Endothelial cell of umbilical vein (primary cell): ENCODE measurements at regions not wholly inside any gene's neighbourhood (a gene's known extent, or its start where the extent isn't known, plus 50 kb on each side); places are given as distances from the start of the nearest gene placed in this dataset.

Source experiments
- BruUV-seq: library from RNA; stranded (reverse); fragments of 400-500 nt; replicated peaks from 2 replicates; lab custom pipeline; 2021; lab: Mats Ljungman, UMichigan
- CTCF ChIA-PET: fragments of 300-600, 350-600 bp; sonication (Branson Sonifier 250); formaldehyde crosslinking; loops from one replicate; lab custom pipeline; 2021; ENCODE audit warnings: antibody characterized with exemption, inconsistent platforms; lab: Charles Lee
- POLR2A ChIA-PET: fragments of 300-600, 350-600 bp; sonication (Branson Sonifier 250); formaldehyde crosslinking; loops from one replicate; lab custom pipeline; 2021; ENCODE audit warnings: antibody characterized with exemption, inconsistent platforms; lab: Charles Lee
- DNase-seq: peaks from one replicate; pipeline ENCODE4 v3.0.0-alpha.2; 2011; ENCODE audit warnings: low read depth, low spot score
- FAIRE-seq: peaks from 2 replicates; lab custom pipeline; 2011; peaks lifted over from hg19 to GRCh38; lab: Jason Lieb, UNC
- H2AFZ ChIP-seq: 2 replicates; pipeline ENCODE4 v1.6.0; 2012; ENCODE audit warnings: low read depth, low read length, control low read depth, inconsistent platforms
- H3K27ac ChIP-seq: 2 replicates; pipeline ENCODE4 v1.5.1; 2011; ENCODE audit warnings: low read depth, mild to moderate bottlenecking, control low read depth, low read length, moderate library complexity; ENCODE audit not compliant: insufficient read depth
- H3K27me3 ChIP-seq, 2 experiments: 2 replicates each; pipeline versions ENCODE4 v1.6.0 to v1.6.1; 2011; ENCODE audit warnings: low read length in 2 of 2, mixed read lengths in 1 of 2; ENCODE audit not compliant: control insufficient read depth in 2 of 2, insufficient read depth in 2 of 2
- H3K36me3 ChIP-seq, 2 experiments: 2 replicates in 1 of 2; 3 replicates in 1 of 2; pipeline ENCODE4 v1.5.1; 2011; ENCODE audit warnings: low read length in 2 of 2, mild to moderate bottlenecking in 1 of 2, moderate library complexity in 1 of 2; ENCODE audit not compliant: control insufficient read depth in 2 of 2, insufficient read depth in 2 of 2; ENCODE audit errors: extremely low read depth in 1 of 2
- H3K4me1 ChIP-seq: 3 replicates; pipeline ENCODE4 v1.5.1; 2011; ENCODE audit warnings: mild to moderate bottlenecking, low read length; ENCODE audit not compliant: control insufficient read depth, insufficient read depth; ENCODE audit errors: extremely low read depth
- H3K4me2 ChIP-seq: 2 replicates; pipeline ENCODE4 v1.6.1; 2011; ENCODE audit warnings: low read length, control low read depth, mixed read lengths; ENCODE audit not compliant: insufficient read depth
- H3K4me3 ChIP-seq, 3 experiments: fragments of 200-600 bp in 1 of 3; sonication (generic), shearing (Covaris generic) in 1 of 3; replicated peaks in 1 of 3; 2 replicates each; pipeline ENCODE4 v1.5.1; 2011 to 2016; ENCODE audit warnings: control low read depth in 3 of 3, low read length in 3 of 3, mild to moderate bottlenecking in 2 of 3, inconsistent platforms in 1 of 3, low read depth in 1 of 3, moderate library complexity in 1 of 3; ENCODE audit not compliant: insufficient read depth in 1 of 3
- H3K79me2 ChIP-seq: 2 replicates; pipeline ENCODE4 v1.6.0; 2012; ENCODE audit warnings: low read length, inconsistent platforms; ENCODE audit not compliant: control insufficient read depth, insufficient read depth
- H3K9ac ChIP-seq: replicated peaks from 2 replicates; pipeline ENCODE3; 2011; ENCODE audit warnings: low read length, control low read depth; ENCODE audit not compliant: insufficient read depth; ENCODE audit errors: extremely low read depth
- H3K9me1 ChIP-seq: replicated peaks from 3 replicates; pipeline ENCODE4 v1.6.0; 2011; ENCODE audit warnings: mild to moderate bottlenecking, low read length; ENCODE audit not compliant: control insufficient read depth, insufficient read depth; ENCODE audit errors: extremely low read depth
- H3K9me3 ChIP-seq: replicated peaks from 2 replicates; pipeline ENCODE4 v1.5.1; 2012; ENCODE audit warnings: low read length, inconsistent platforms; ENCODE audit not compliant: control insufficient read depth, insufficient read depth
- H4K20me1 ChIP-seq: replicated peaks from 2 replicates; pipeline ENCODE3; 2011; ENCODE audit warnings: mild to moderate bottlenecking, low read length; ENCODE audit not compliant: control insufficient read depth, insufficient read depth; ENCODE audit errors: extremely low read depth
- CTCF ChIP-seq, 2 donors: IDR thresholded peaks; 1 replicate in 1 of 2; 2 replicates in 1 of 2; pipeline ENCODE4 v1.5.1; 2011; ENCODE audit warnings: low read length in 2 of 2, mild to moderate bottlenecking in 2 of 2, moderate library complexity in 2 of 2, control low read depth in 1 of 2, inconsistent platforms in 1 of 2, low read depth in 1 of 2; ENCODE audit not compliant: insufficient read depth in 1 of 2; ENCODE audit errors: extremely low read depth in 1 of 2
- EZH2 ChIP-seq: IDR thresholded peaks from 2 replicates; pipeline ENCODE4 v1.6.1; 2012; ENCODE audit warnings: borderline replicate concordance, low read depth, mild to moderate bottlenecking, moderate library complexity, low read length, inconsistent platforms; ENCODE audit not compliant: severe bottlenecking
- FOS ChIP-seq: IDR thresholded peaks from 2 replicates; pipeline ENCODE4 v1.6.1; 2011; ENCODE audit warnings: mild to moderate bottlenecking, low read length, moderate library complexity, borderline replicate concordance; ENCODE audit not compliant: insufficient read depth
- GATA2 ChIP-seq: IDR thresholded peaks from 2 replicates; pipeline ENCODE4 v1.7.0; 2011; ENCODE audit warnings: low read depth, mild to moderate bottlenecking, moderate library complexity, mixed read lengths, low read length; ENCODE audit not compliant: insufficient read length, insufficient read depth
- JUN ChIP-seq: IDR thresholded peaks from 2 replicates; pipeline ENCODE4 v1.6.1; 2011; ENCODE audit warnings: borderline replicate concordance, low read depth; ENCODE audit not compliant: insufficient read length, insufficient read depth
- MAX ChIP-seq: IDR thresholded peaks from 2 replicates; pipeline ENCODE4 v1.6.1; 2011; ENCODE audit not compliant: insufficient read depth, insufficient read length
- MYC ChIP-seq: IDR thresholded peaks from one replicate; pipeline ENCODE4 v1.6.1; 2011; ENCODE audit warnings: mild to moderate bottlenecking, low read depth, low read length
- POLR2A ChIP-seq: IDR thresholded peaks from 2 replicates; pipeline ENCODE4 v1.6.1; 2012; ENCODE audit warnings: low read depth, mild to moderate bottlenecking, control low read depth, low read length
- POLR2AphosphoS5 ChIP-seq: IDR thresholded peaks from 2 replicates; pipeline ENCODE4 v1.6.1; 2012; ENCODE audit warnings: low read depth, mild to moderate bottlenecking, control low read depth, low read length, moderate library complexity; ENCODE audit not compliant: insufficient read depth
- dilution Hi-C: fragments of 300-500 bp; cut with MboI; formaldehyde crosslinking; loops from one replicate; pipeline ENCODE4 v1.15.0; 2019; ENCODE audit warnings: low sequenced_read_pairs; ENCODE audit not compliant: extremely low pct_ligation_motif_present
- intact Hi-C: fragments of 100-400 bp; cut with micrococcal nuclease; formaldehyde crosslinking; loops from one replicate; pipeline ENCODE4 v1.10.0; 2022

- peaks cover 24% of the 10 kb centered on the region for H3K4me1 ChIP-seq
- no peak overlapping the region for H3K9ac ChIP-seq
- no peak for DNase-seq
- H3K9me1 ChIP-seq, result no peaks in the 10 kb centered on the region
- no peak overlapping the region for H3K4me2 ChIP-seq
- CTCF ChIA-PET, result interaction anchor here (0.9 to 1.0 kb wide), 2 partner anchors 10 to 21 kb away, joined by 3 read pairs; no protein-coding TSS in a partner anchor
- H3K36me3 ChIP-seq, result no peaks in the 10 kb centered on the region
- H3K4me3 ChIP-seq, result no peak overlapping the region
- no peak for TF ChIP-seq POLR2AphosphoS5
- TF ChIP-seq CTCF (IDR thresholded peaks at IDR 0.05; ENCODE audit: extremely low read depth in 1 of 2, insufficient read depth in 1 of 2, low read depth in 1 of 2, low read length in 2 of 2), result no peak
- no peak for TF ChIP-seq JUN
- TF ChIP-seq POLR2A, result no peak
- no peak for TF ChIP-seq EZH2
- no peak for TF ChIP-seq GATA2
- no peak for TF ChIP-seq MYC
- TF ChIP-seq MAX, result no peak
- TF ChIP-seq FOS, result no peak
- H3K79me2 ChIP-seq, result no peaks in the 10 kb centered on the region
- H2AFZ ChIP-seq, result no peak overlapping the region
- H3K9me3 ChIP-seq, result no peaks in the 10 kb centered on the region
- H3K27ac ChIP-seq, result no peak overlapping the region
- dilution Hi-C loops (no loop called here), intact Hi-C loops (no loop called here)
- BruUV-seq, result no TSS peak
- no peak for FAIRE-seq
- POLR2A ChIA-PET, result no interaction called here
- no peaks in the 10 kb centered on the region for H3K27me3 ChIP-seq
- no peaks in the 10 kb centered on the region for H4K20me1 ChIP-seq
Measured at GRCh38 chr4:123827511-123827910, 430.9 kb downstream of the SPRY1 start.
